ENCODE measurements at regions not wholly inside any gene's neighbourhood (a gene's known extent, or its start where the extent isn't known, plus 50 kb on each side); places are given as distances from the start of the nearest gene placed in this dataset.

DNA sequence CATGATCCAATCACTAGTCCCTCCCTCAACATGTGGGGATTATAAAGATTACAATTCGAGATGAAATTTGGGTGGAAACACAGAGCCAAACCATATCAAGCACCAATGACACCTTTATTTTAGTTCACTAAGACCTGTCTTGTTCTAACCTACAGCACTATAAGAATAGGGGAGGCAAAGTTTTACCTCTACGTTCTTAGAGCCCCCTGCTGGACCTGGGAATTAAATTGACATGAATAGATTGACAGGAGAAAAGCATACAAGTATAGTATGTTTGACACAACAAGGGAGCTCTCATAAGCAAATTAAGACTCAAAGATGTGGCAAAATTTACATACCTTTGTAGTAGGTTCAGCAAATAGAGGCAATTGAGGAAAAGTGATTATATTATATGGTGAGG lies 974.4 kb upstream of the ALCAM start:
- TF ChIP-seq, protein P1, sequence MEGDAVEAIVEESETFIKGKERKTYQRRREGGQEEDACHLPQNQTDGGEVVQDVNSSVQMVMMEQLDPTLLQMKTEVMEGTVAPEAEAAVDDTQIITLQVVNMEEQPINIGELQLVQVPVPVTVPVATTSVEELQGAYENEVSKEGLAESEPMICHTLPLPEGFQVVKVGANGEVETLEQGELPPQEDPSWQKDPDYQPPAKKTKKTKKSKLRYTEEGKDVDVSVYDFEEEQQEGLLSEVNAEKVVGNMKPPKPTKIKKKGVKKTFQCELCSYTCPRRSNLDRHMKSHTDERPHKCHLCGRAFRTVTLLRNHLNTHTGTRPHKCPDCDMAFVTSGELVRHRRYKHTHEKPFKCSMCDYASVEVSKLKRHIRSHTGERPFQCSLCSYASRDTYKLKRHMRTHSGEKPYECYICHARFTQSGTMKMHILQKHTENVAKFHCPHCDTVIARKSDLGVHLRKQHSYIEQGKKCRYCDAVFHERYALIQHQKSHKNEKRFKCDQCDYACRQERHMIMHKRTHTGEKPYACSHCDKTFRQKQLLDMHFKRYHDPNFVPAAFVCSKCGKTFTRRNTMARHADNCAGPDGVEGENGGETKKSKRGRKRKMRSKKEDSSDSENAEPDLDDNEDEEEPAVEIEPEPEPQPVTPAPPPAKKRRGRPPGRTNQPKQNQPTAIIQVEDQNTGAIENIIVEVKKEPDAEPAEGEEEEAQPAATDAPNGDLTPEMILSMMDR (IDR thresholded peaks at IDR 0.05), result no peak
- TF ChIP-seq ZFX (IDR thresholded peaks at IDR 0.05; ENCODE audit: borderline replicate concordance), result no peak

Data from 22Rv1 (cell line).